ENCODE measurements at regions not wholly inside any gene's neighbourhood (a gene's known extent, or its start where the extent isn't known, plus 50 kb on each side); places are given as distances from the start of the nearest gene placed in this dataset.

- Histone ChIP-seq H2AFZ (ENCODE audit: insufficient read depth, low read depth, low read length, poor library complexity, severe bottlenecking) (no peak overlapping the region), H3K9ac (ENCODE audit: low read length) (no peak overlapping the region), H3K27me3 (replicated peaks in 1 of 4; ENCODE audit: control extremely low read depth in 1 of 4, control insufficient read depth in 3 of 4, insufficient read depth in 4 of 4, low read length in 3 of 4) (no peaks in the 10 kb centered on the region), H3K4me3 (ENCODE audit: control extremely low read depth in 1 of 5, extremely low read depth in 1 of 5, insufficient read depth in 1 of 5, low read depth in 2 of 5, low read length in 4 of 5) (no peak overlapping the region), H3K27ac (ENCODE audit: low read length in 2 of 2) (no peak overlapping the region), H3K4me2 (replicated peaks; ENCODE audit: low read depth, low read length, poor library complexity, severe bottlenecking) (no peak overlapping the region), H3K79me2 (ENCODE audit: control insufficient read depth, insufficient read depth, low read length) (no peaks in the 10 kb centered on the region), H3K36me3 (replicated peaks in 1 of 2; ENCODE audit: control extremely low read depth in 1 of 2, control insufficient read depth in 1 of 2, extremely low read depth in 1 of 2, insufficient read depth in 2 of 2, low read length in 1 of 2) (no peaks in the 10 kb centered on the region), H4K20me1 (ENCODE audit: control insufficient read depth, insufficient read depth, low read length, poor library complexity, severe bottlenecking) (no peaks in the 10 kb centered on the region), H3K4me1 (ENCODE audit: control insufficient read depth in 2 of 2, insufficient read depth in 2 of 2, low read length in 2 of 2) (no peaks in the 10 kb centered on the region), H3K9me3 (ENCODE audit: control extremely low read depth in 1 of 3, control insufficient read depth in 2 of 3, insufficient read depth in 1 of 3, low read length in 2 of 3) (peaks cover 0 to 3% (median 0%) of the 10 kb centered on the region in 3 donors)
- Mint-ChIP-seq H3K9me3 (ENCODE audit: insufficient read depth) (peaks cover 2% of the 10 kb centered on the region), H3K4me3 (no peak overlapping the region), H3K27ac (no peak overlapping the region), H3K4me1 (no peaks in the 10 kb centered on the region), H3K27me3 (no peaks in the 10 kb centered on the region)
- TF ChIP-seq EZH2 (IDR thresholded peaks at IDR 0.05; ENCODE audit: borderline replicate concordance, insufficient read depth, low read depth, low read length, poor library complexity, severe bottlenecking): no peak
- TF ChIP-seq CTCF (IDR thresholded peaks at IDR 0.05): no peak
- ChIA-PET CTCF (no interaction called here), POLR2A (no interaction called here)
- WGBS (ENCODE audit: insufficient coverage): no CpG with 5 or more reads among the region's 2 CpGs
- DNase-seq (no peak), ATAC-seq (ENCODE audit: low read depth) (no peak)
- intact Hi-C loops (cut with micrococcal nuclease): no loop called here
Observed at GRCh38 chr4:160026721-160027120, 923.8 kb downstream of the RAPGEF2 start.

GRCh38 chr4:160034501-160034900 is 931.6 kb downstream of the RAPGEF2 start:
- Mint-ChIP-seq H3K4me3 (no peak overlapping the region), H3K27me3 (no peaks in the 10 kb centered on the region), H3K4me1 (no peaks in the 10 kb centered on the region), H3K9me3 (ENCODE audit: insufficient read depth) (peaks cover 3% of the 10 kb centered on the region), H3K27ac (no peak overlapping the region)
- Histone ChIP-seq H3K9ac (ENCODE audit: low read length) (no peak overlapping the region), H3K27me3 (replicated peaks in 1 of 4; ENCODE audit: control extremely low read depth in 1 of 4, control insufficient read depth in 3 of 4, insufficient read depth in 4 of 4, low read length in 3 of 4) (no peaks in the 10 kb centered on the region), H2AFZ (ENCODE audit: insufficient read depth, low read depth, low read length, poor library complexity, severe bottlenecking) (no peak overlapping the region), H3K4me3 (ENCODE audit: control extremely low read depth in 1 of 5, extremely low read depth in 1 of 5, insufficient read depth in 1 of 5, low read depth in 2 of 5, low read length in 4 of 5) (no peak overlapping the region), H3K9me3 (ENCODE audit: control extremely low read depth in 1 of 3, control insufficient read depth in 2 of 3, insufficient read depth in 1 of 3, low read length in 2 of 3) (peaks cover 0 to 2% (median 0%) of the 10 kb centered on the region in 3 donors), H3K36me3 (replicated peaks in 1 of 2; ENCODE audit: control extremely low read depth in 1 of 2, control insufficient read depth in 1 of 2, extremely low read depth in 1 of 2, insufficient read depth in 2 of 2, low read length in 1 of 2) (no peaks in the 10 kb centered on the region), H3K27ac (ENCODE audit: low read length in 2 of 2) (no peak overlapping the region), H3K4me2 (replicated peaks; ENCODE audit: low read depth, low read length, poor library complexity, severe bottlenecking) (no peak overlapping the region), H4K20me1 (ENCODE audit: control insufficient read depth, insufficient read depth, low read length, poor library complexity, severe bottlenecking) (no peaks in the 10 kb centered on the region), H3K4me1 (ENCODE audit: control insufficient read depth in 2 of 2, insufficient read depth in 2 of 2, low read length in 2 of 2) (no peaks in the 10 kb centered on the region), H3K79me2 (ENCODE audit: control insufficient read depth, insufficient read depth, low read length) (no peaks in the 10 kb centered on the region)
- TF ChIP-seq EZH2 (IDR thresholded peaks at IDR 0.05; ENCODE audit: borderline replicate concordance, insufficient read depth, low read depth, low read length, poor library complexity, severe bottlenecking): no peak
- TF ChIP-seq CTCF (IDR thresholded peaks at IDR 0.05): no peak
- ChIA-PET POLR2A (no interaction called here), CTCF (no interaction called here)
- ATAC-seq (ENCODE audit: low read depth) (no peak), DNase-seq (no peak)
- intact Hi-C loops (cut with micrococcal nuclease): no loop called here

All from B cell (primary cell).